ENCODE measurements at regions not wholly inside any gene's neighbourhood (a gene's known extent, or its start where the extent isn't known, plus 50 kb on each side); places are given as distances from the start of the nearest gene placed in this dataset.

DNA sequence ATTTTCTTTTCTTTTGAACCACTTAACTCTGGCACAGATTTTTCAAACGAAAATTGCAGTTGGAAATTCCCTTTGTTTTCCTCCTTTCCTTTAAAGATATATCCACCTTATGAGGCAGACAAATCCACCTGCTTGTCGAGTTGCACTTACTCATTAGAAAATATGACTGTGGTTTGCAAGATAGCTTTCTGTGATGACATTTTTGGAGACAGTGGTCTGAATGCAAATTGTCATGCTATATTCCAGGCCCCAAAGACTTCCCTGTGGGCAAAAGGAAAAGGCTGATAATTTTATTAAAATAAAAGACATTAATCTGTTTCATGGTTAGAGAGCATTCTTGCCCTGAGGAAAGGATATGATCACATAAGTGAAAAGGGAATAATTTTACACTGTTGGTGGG lies 120.6 kb downstream of the TNFSF18 start:
- Histone ChIP-seq H4K20me1 (ENCODE audit: insufficient read depth, low read length) (no peaks in the 10 kb centered on the region), H3K36me3 (replicated peaks; ENCODE audit: insufficient read depth, low read length) (no peaks in the 10 kb centered on the region), H3K9me3 (replicated peaks; ENCODE audit: insufficient read depth, low read length) (no peaks in the 10 kb centered on the region), H3K4me2 (ENCODE audit: low read depth, low read length) (no peak overlapping the region), H3K27me3 (replicated peaks; ENCODE audit: insufficient read depth, low read length) (no peaks in the 10 kb centered on the region), H3K9me2 (replicated peaks; ENCODE audit: insufficient read depth, low read length) (no peaks in the 10 kb centered on the region), H2AFZ (ENCODE audit: low read length) (no peak overlapping the region), H3K4me1 (ENCODE audit: low read length) (no peaks in the 10 kb centered on the region), H3K79me2 (ENCODE audit: low read length) (no peaks in the 10 kb centered on the region), H3K9ac (ENCODE audit: low read length) (no peak overlapping the region), H3K27ac (ENCODE audit: low read length) (no peak overlapping the region), H3F3A (ENCODE audit: insufficient read depth, low read length) (no peaks in the 10 kb centered on the region), H3K4me3 (ENCODE audit: low read length) (no peak overlapping the region)
- no peak for TF ChIP-seq EZH2phosphoT487 (IDR thresholded peaks at IDR 0.05; ENCODE audit: low read length)
- no peak for TF ChIP-seq EZH2 (optimal IDR thresholded peaks at IDR 0.05; ENCODE audit: low read depth, low read length)
- TF ChIP-seq, protein P1, sequence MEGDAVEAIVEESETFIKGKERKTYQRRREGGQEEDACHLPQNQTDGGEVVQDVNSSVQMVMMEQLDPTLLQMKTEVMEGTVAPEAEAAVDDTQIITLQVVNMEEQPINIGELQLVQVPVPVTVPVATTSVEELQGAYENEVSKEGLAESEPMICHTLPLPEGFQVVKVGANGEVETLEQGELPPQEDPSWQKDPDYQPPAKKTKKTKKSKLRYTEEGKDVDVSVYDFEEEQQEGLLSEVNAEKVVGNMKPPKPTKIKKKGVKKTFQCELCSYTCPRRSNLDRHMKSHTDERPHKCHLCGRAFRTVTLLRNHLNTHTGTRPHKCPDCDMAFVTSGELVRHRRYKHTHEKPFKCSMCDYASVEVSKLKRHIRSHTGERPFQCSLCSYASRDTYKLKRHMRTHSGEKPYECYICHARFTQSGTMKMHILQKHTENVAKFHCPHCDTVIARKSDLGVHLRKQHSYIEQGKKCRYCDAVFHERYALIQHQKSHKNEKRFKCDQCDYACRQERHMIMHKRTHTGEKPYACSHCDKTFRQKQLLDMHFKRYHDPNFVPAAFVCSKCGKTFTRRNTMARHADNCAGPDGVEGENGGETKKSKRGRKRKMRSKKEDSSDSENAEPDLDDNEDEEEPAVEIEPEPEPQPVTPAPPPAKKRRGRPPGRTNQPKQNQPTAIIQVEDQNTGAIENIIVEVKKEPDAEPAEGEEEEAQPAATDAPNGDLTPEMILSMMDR (IDR thresholded peaks at IDR 0.05; ENCODE audit: low read length): no peak
- DNase-seq: no peak

DNA sequence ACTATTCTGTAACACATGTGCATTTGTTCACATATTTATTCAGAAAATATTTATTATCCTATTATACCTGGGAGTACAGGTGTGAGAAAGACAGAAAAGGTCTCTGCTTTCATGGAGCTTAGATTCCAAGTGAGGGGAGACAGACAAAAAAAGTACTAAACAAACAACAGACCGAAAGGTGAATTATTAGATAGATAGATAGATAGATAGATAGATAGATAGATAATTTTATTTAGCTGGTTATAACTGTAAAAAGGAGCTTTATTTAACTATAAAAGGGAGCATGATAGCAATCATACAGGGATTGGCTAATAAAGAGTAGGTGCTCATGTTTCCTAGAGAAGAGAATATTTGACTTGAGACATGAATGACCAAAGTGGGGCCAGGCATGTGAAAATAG lies 119.4 kb downstream of the TNFSF18 start:
- H3K4me1 ChIP-seq (ENCODE audit: low read length): no peaks in the 10 kb centered on the region
- no peak for TF ChIP-seq EZH2 (optimal IDR thresholded peaks at IDR 0.05; ENCODE audit: low read depth, low read length)
- H3K36me3 ChIP-seq (replicated peaks; ENCODE audit: insufficient read depth, low read length): no peaks in the 10 kb centered on the region
- no peak overlapping the region for H3K9ac ChIP-seq (ENCODE audit: low read length)
- no peak overlapping the region for H3K4me2 ChIP-seq (ENCODE audit: low read depth, low read length)
- no peak overlapping the region for H3K4me3 ChIP-seq (ENCODE audit: low read length)
- no peaks in the 10 kb centered on the region for H3K9me2 ChIP-seq (replicated peaks; ENCODE audit: insufficient read depth, low read length)
- no peaks in the 10 kb centered on the region for H3K27me3 ChIP-seq (replicated peaks; ENCODE audit: insufficient read depth, low read length)
- no peak for DNase-seq
- H3K9me3 ChIP-seq (replicated peaks; ENCODE audit: insufficient read depth, low read length): no peaks in the 10 kb centered on the region
- H3F3A ChIP-seq (ENCODE audit: insufficient read depth, low read length): no peaks in the 10 kb centered on the region
- H3K27ac ChIP-seq (ENCODE audit: low read length): no peak overlapping the region
- H3K79me2 ChIP-seq (ENCODE audit: low read length): no peaks in the 10 kb centered on the region
- H2AFZ ChIP-seq (ENCODE audit: low read length): no peak overlapping the region
- no peaks in the 10 kb centered on the region for H4K20me1 ChIP-seq (ENCODE audit: insufficient read depth, low read length)

DNA sequence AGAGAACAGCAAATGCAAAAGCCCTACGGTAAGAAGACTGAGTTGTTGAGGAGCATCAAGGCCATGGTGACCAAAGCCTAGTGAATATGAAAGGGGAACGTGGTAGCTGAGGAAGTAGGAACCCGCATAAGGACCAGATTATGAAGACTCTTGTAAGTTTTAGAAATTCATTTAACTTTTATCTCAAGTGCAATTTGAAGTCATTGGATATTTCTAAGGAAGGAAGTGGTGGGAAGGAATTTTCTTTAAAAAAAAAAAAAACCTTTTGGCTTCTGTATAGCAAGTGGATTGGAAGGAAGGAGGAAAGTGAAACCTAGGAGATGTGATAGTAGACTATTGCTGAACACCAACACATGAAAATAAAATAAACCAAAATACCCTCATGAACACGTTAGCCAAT lies 119.0 kb downstream of the TNFSF18 start:
- TF ChIP-seq EZH2 (optimal IDR thresholded peaks at IDR 0.05; ENCODE audit: low read depth, low read length) (no peak), EZH2phosphoT487 (IDR thresholded peaks at IDR 0.05; ENCODE audit: low read length) (no peak)
- TF ChIP-seq, protein P1 (IDR thresholded peaks at IDR 0.05; ENCODE audit: low read length): no peak
- no peaks in the 10 kb centered on the region for H3K79me2 ChIP-seq (ENCODE audit: low read length)
- H3K4me2 ChIP-seq (ENCODE audit: low read depth, low read length): no peak overlapping the region
- no peak overlapping the region for H3K27ac ChIP-seq (ENCODE audit: low read length)
- H4K20me1 ChIP-seq (ENCODE audit: insufficient read depth, low read length): no peaks in the 10 kb centered on the region
- H2AFZ ChIP-seq (ENCODE audit: low read length): no peak overlapping the region
- no peaks in the 10 kb centered on the region for H3F3A ChIP-seq (ENCODE audit: insufficient read depth, low read length)
- H3K4me1 ChIP-seq (ENCODE audit: low read length): no peaks in the 10 kb centered on the region
- H3K36me3 ChIP-seq (replicated peaks; ENCODE audit: insufficient read depth, low read length): no peaks in the 10 kb centered on the region
- no peak overlapping the region for H3K4me3 ChIP-seq (ENCODE audit: low read length)
- H3K9ac ChIP-seq (ENCODE audit: low read length): no peak overlapping the region
- no peaks in the 10 kb centered on the region for H3K9me3 ChIP-seq (replicated peaks; ENCODE audit: insufficient read depth, low read length)
- no peak for DNase-seq
- no peaks in the 10 kb centered on the region for H3K9me2 ChIP-seq (replicated peaks; ENCODE audit: insufficient read depth, low read length)
- H3K27me3 ChIP-seq (replicated peaks; ENCODE audit: insufficient read depth, low read length): no peaks in the 10 kb centered on the region

DNA sequence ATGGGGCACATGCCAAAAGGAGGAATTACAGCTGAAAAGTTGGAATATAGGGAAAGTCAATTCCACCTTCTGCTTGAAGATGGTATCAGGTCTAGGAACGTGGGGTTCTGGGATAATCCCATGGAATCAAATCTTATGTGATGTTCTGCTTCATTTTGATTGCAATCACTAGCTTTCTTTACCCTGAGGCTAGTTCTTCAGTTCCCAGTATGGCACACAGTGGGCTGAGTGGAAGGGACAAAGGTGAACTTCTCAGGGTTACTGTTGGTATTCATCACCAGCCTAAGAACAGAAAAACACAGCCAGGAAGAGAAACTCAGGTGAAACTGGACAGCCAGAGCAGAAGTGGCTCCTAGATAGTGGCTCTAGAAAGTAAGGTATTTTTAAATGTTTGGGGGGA lies 117.8 kb downstream of the TNFSF18 start:
- Histone ChIP-seq H3K9me2 (replicated peaks; ENCODE audit: insufficient read depth, low read length) (no peaks in the 10 kb centered on the region), H3F3A (ENCODE audit: insufficient read depth, low read length) (no peaks in the 10 kb centered on the region), H4K20me1 (ENCODE audit: insufficient read depth, low read length) (no peaks in the 10 kb centered on the region), H3K27me3 (replicated peaks; ENCODE audit: insufficient read depth, low read length) (no peaks in the 10 kb centered on the region), H3K4me1 (ENCODE audit: low read length) (no peaks in the 10 kb centered on the region), H3K9me3 (replicated peaks; ENCODE audit: insufficient read depth, low read length) (no peaks in the 10 kb centered on the region), H3K27ac (ENCODE audit: low read length) (no peak overlapping the region), H3K4me2 (ENCODE audit: low read depth, low read length) (no peak overlapping the region), H3K36me3 (replicated peaks; ENCODE audit: insufficient read depth, low read length) (no peaks in the 10 kb centered on the region), H2AFZ (ENCODE audit: low read length) (no peak overlapping the region), H3K9ac (ENCODE audit: low read length) (no peak overlapping the region), H3K4me3 (ENCODE audit: low read length) (no peak overlapping the region), H3K79me2 (ENCODE audit: low read length) (no peaks in the 10 kb centered on the region)
- no peak for DNase-seq
- TF ChIP-seq, protein P1 (IDR thresholded peaks at IDR 0.05; ENCODE audit: low read length): no peak
- TF ChIP-seq EZH2 (optimal IDR thresholded peaks at IDR 0.05; ENCODE audit: low read depth, low read length): no peak
- TF ChIP-seq EZH2phosphoT487 (IDR thresholded peaks at IDR 0.05; ENCODE audit: low read length): no peak

All from MM.1S (cell line).